Glutamatergic neuron (in vitro differentiated cells): ENCODE measurements at regions not wholly inside any gene's neighbourhood (a gene's known extent, or its start where the extent isn't known, plus 50 kb on each side); places are given as distances from the start of the nearest gene placed in this dataset.

ENCODE experiments used
- DNase-seq: peaks from one replicate; pipeline ENCODE4 v3.0.0; 2022
- H3K27ac Mint-ChIP-seq: one replicate; pipeline ENCODE4 v1.8.0; 2020; ENCODE audit warnings: mild to moderate bottlenecking, mixed read lengths, inconsistent platforms; ENCODE audit not compliant: unreplicated experiment
- H3K27me3 Mint-ChIP-seq: one replicate; pipeline ENCODE4 v1.8.0; 2020; ENCODE audit warnings: mild to moderate bottlenecking, moderate library complexity, mixed read lengths, inconsistent platforms; ENCODE audit not compliant: unreplicated experiment
- H3K36me3 Mint-ChIP-seq: one replicate; pipeline ENCODE4 v1.8.0; 2020; ENCODE audit warnings: mild to moderate bottlenecking, mixed read lengths, inconsistent platforms; ENCODE audit not compliant: unreplicated experiment
- H3K4me1 Mint-ChIP-seq: one replicate; pipeline ENCODE4 v1.8.0; 2020; ENCODE audit warnings: mild to moderate bottlenecking, low read depth, mixed read lengths, inconsistent platforms; ENCODE audit not compliant: unreplicated experiment
- H3K4me3 Mint-ChIP-seq: one replicate; pipeline ENCODE4 v1.8.0; 2020; ENCODE audit warnings: mild to moderate bottlenecking, mixed read lengths, inconsistent platforms; ENCODE audit not compliant: unreplicated experiment
- H3K9me3 Mint-ChIP-seq: one replicate; pipeline ENCODE4 v1.8.0; 2020; ENCODE audit warnings: mild to moderate bottlenecking, moderate library complexity, mixed read lengths, inconsistent platforms; ENCODE audit not compliant: unreplicated experiment
- CTCF ChIP-seq: fragments of 200-600 bp; sonication (generic); IDR thresholded peaks from one replicate; pipeline ENCODE4 v1.5.0; 2021; ENCODE audit not compliant: partially characterized antibody, unreplicated experiment

GRCh38 chr7:124084024-124084423 is 51.2 kb upstream of the TMEM229A start:
- Mint-ChIP-seq H3K9me3 (peaks cover 2% of the 10 kb centered on the region), H3K36me3 (no peaks in the 10 kb centered on the region), H3K27me3 (peaks cover 5% of the 10 kb centered on the region), H3K4me3 (no peak overlapping the region), H3K4me1 (no peaks in the 10 kb centered on the region), H3K27ac (no peak overlapping the region)
- TF ChIP-seq CTCF = no peak
- no peak for DNase-seq
